AG04450 (cell line): ENCODE measurements at regions not wholly inside any gene's neighbourhood (a gene's known extent, or its start where the extent isn't known, plus 50 kb on each side); places are given as distances from the start of the nearest gene placed in this dataset.
"Not testable (repeated sequence)": the region's sequence is repeated elsewhere in the genome, so short reads cannot be mapped to it uniquely, and the experiment has no call there.

Experiments
- CTCF ChIA-PET: fragments of 300-600, 350-600 bp; formaldehyde crosslinking; extraction: SDS; loops from one replicate; lab custom pipeline; 2022; ENCODE audit warnings: antibody characterized with exemption, inconsistent platforms; lab: Charles Lee
- POLR2A ChIA-PET: fragments of 350-600 bp; formaldehyde crosslinking; extraction: SDS; loops from one replicate; lab custom pipeline; 2021; ENCODE audit warnings: antibody characterized with exemption, inconsistent platforms; lab: Yijun Ruan, JAX
- DNase-seq: peaks from one replicate; pipeline ENCODE4 v3.0.0-alpha.2; 2011; ENCODE audit warnings: low read depth, low spot score
- H3K27ac ChIP-seq: one replicate; pipeline ENCODE4 v1.5.1; 2012; ENCODE audit warnings: low read depth, low read length, control low read depth
- H3K27me3 ChIP-seq: one replicate; pipeline ENCODE4 v1.6.0; 2012; ENCODE audit warnings: low read length; ENCODE audit not compliant: control insufficient read depth, insufficient read depth
- H3K4me3 ChIP-seq: 2 replicates; pipeline ENCODE4 v1.5.1; 2011; ENCODE audit warnings: mild to moderate bottlenecking, low read depth, low read length, control low read depth
- H3K9me3 ChIP-seq: 2 replicates; pipeline ENCODE4 v1.5.1; 2012; ENCODE audit warnings: low read length; ENCODE audit not compliant: control insufficient read depth, insufficient read depth
- TF ChIP-seq, protein P1 (sequence below): IDR thresholded peaks from 2 replicates; pipeline ENCODE4 v1.5.1; 2011; ENCODE audit warnings: low read depth, low read length, control low read depth, inconsistent platforms

DNA sequence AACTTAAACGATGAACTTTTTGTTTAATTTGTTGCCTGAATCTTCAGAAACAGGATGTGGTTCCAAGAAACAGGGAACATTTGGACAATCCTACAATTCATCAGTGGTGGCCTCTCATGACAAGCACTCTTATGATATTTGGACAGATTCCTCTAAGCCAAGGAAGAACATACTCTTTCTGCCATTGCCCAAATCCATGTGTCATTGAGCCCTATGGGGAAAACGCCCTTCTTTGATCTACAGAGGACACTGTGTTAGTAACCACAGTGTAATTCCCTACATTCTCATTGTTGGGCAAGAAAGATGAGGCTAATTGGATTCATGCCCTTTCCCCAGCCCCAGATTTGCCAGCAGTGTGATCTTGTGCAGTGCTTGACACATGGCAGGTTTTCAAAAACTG, 167.7 kb upstream of the PTCH1 start:
- Histone ChIP-seq H3K9me3 (peaks cover 3% of the 10 kb centered on the region; the same call in 1 of the 2 replicates), H3K27me3 (peaks cover 2% of the 10 kb centered on the region), H3K27ac (no peak overlapping the region), H3K4me3 (no peak overlapping the region)
- no peak for DNase-seq
- ChIA-PET CTCF (no interaction called here), POLR2A (no interaction called here)
- TF ChIP-seq, protein P1, sequence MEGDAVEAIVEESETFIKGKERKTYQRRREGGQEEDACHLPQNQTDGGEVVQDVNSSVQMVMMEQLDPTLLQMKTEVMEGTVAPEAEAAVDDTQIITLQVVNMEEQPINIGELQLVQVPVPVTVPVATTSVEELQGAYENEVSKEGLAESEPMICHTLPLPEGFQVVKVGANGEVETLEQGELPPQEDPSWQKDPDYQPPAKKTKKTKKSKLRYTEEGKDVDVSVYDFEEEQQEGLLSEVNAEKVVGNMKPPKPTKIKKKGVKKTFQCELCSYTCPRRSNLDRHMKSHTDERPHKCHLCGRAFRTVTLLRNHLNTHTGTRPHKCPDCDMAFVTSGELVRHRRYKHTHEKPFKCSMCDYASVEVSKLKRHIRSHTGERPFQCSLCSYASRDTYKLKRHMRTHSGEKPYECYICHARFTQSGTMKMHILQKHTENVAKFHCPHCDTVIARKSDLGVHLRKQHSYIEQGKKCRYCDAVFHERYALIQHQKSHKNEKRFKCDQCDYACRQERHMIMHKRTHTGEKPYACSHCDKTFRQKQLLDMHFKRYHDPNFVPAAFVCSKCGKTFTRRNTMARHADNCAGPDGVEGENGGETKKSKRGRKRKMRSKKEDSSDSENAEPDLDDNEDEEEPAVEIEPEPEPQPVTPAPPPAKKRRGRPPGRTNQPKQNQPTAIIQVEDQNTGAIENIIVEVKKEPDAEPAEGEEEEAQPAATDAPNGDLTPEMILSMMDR = no peak

DNA sequence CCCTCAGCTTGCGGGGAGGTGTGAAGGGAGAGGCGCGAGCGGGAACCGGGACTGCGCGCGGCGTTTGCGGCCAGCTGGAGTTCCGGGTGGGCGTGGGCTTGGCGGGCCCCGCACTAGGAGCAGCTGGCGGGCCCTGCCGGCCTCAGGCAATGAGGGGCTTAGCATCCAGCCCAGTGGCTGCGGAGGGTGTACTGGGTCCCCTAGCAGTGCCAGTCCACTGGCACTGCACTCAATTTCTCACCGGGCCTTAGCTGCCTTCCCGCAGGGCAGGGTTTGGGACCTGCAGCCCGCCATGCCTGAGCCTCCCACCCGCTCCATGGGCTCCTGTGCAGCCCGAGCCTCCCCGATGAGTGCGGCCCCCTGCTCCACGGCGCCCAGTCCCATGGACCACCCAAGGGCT, 163.5 kb upstream of the PTCH1 start:
- H3K27ac ChIP-seq, DNase-seq, H3K4me3 ChIP-seq, CTCF ChIA-PET, POLR2A ChIA-PET: not testable (repeated sequence)
- H3K27me3 ChIP-seq = peaks cover 11% of the 10 kb centered on the region
- H3K9me3 ChIP-seq = peaks cover 12% of the 10 kb centered on the region; the same call in 1 of the 2 replicates

DNA sequence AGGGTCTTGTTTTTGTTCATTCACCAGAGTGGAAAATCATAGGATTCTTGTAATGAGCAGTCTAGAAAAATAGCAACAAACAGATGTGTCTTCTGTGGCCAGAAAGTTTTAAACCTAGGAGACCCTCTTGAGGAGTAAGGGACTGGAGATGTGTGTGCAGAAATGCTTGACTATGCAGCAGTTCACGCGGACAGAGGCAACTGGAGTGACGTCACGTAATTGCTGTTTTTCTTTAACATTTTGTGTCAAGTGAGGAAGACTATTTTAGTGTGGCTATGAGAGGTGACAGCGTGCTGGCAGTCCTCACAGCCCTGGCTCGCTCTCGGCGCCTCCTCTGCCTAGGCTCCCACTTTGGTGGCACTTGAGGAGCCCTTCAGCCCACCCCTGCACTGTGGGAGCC, 163.1 kb upstream of the PTCH1 start:
- Histone ChIP-seq H3K27ac (no peak overlapping the region), H3K9me3 (peaks cover 12% of the 10 kb centered on the region; the same call in 1 of the 2 replicates), H3K27me3 (peaks cover 12% of the 10 kb centered on the region), H3K4me3 (no peak overlapping the region)
- DNase-seq = no peak
- POLR2A ChIA-PET = no interaction called here
- TF ChIP-seq, protein P1 = no peak
- CTCF ChIA-PET = no interaction called here

DNA sequence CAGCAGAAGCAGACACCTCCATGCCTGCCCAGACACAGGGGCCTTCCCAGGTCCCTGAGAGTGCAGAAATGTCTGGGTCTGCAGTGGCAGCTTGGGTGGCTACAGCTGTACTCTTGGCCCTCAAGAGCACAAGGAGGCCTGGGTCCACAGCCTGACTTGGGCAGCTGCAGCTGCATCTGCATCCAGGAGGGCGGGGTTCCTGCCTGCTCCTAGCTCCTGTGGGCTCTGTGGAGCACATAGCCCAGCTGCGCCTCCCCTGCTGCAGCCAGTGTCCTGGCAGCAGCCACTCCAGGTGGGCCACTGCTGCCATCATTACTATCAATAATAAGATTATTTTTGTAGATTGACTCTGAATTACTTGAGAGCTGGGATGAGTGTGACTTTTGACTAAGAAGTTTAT, 162.0 kb upstream of the PTCH1 start:
- TF ChIP-seq, protein P1 = no peak
- no peak for DNase-seq
- no peak overlapping the region for H3K4me3 ChIP-seq
- no peak overlapping the region for H3K27ac ChIP-seq
- POLR2A ChIA-PET = no interaction called here
- CTCF ChIA-PET = no interaction called here
- H3K27me3 ChIP-seq = peaks cover 13% of the 10 kb centered on the region
- H3K9me3 ChIP-seq = peaks cover 12% of the 10 kb centered on the region; the same call in 1 of the 2 replicates

DNA sequence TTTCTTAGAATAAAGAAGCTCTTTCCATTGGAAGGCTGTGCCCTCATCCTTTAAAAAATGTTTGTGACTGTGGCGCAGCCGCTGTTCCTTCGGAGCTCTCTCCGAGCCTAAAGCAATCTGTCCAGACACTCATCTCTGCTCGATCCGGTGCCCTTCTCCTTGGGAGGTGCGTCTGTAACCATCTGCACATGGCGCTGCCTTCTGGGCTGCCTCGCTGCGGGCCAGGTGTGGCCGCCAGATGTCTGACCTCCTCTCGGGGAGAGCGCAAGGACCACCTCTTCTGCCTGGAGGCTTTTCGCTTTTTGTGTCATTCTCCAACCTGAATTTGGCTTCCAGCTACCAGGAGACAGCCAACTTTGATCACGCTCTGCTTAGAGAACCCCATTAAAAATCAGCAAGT, 153.4 kb upstream of the PTCH1 start:
- Histone ChIP-seq H3K27me3 (peaks cover 13% of the 10 kb centered on the region), H3K4me3 (no peak overlapping the region), H3K9me3 (no peaks in the 10 kb centered on the region), H3K27ac (no peak overlapping the region)
- DNase-seq = no peak
- TF ChIP-seq, protein P1 = no peak
- ChIA-PET CTCF (no interaction called here), POLR2A (no interaction called here)

DNA sequence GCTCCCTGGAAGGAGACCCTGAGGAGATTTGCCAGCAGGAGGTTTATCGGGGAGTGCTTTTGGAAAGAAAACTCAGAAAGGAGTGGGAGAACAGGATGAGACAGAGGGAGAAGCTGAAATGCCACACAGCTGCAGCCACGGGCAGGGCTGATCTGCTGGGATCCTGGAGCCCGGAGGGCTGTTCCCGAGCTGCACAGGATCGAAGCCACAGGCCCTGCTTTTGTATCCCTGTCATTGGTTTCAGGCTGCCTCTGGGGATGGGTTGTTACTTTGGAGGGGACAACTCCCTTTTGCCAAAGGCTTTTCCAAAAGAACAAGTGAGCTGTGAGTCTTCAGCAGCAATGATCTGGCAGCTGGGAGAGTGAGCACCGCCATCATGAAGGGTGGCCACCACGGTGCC, 152.5 kb upstream of the PTCH1 start:
- ChIA-PET CTCF (no interaction called here), POLR2A (no interaction called here)
- Histone ChIP-seq H3K27ac (no peak overlapping the region), H3K27me3 (peaks cover 11% of the 10 kb centered on the region), H3K4me3 (no peak overlapping the region), H3K9me3 (no peaks in the 10 kb centered on the region)
- TF ChIP-seq, protein P1 = no peak
- DNase-seq = no peak
